GM12878 (cell line): ENCODE measurements at regions not wholly inside any gene's neighbourhood (a gene's known extent, or its start where the extent isn't known, plus 50 kb on each side); places are given as distances from the start of the nearest gene placed in this dataset.

Experiments used
- ATAC-seq: fragments of 200-7000 bp; cut with Tn5 transposase; 3 replicates; pipeline ENCODE4 v1.9.1; 2020; ENCODE audit warnings: mild to moderate bottlenecking, moderate library complexity
- BruUV-seq: library from RNA; stranded (reverse); fragments of 400-500 nt; replicated peaks from 2 replicates; lab custom pipeline; 2021; lab: Mats Ljungman, UMichigan
- CTCF ChIA-PET: fragments of 300-600 bp; sonication (Branson Sonifier 250); formaldehyde crosslinking; extraction: SDS; loops from one replicate; lab custom pipeline; 2021; ENCODE audit warnings: inconsistent platforms; lab: Yijun Ruan, JAX
- POLR2A ChIA-PET: fragments of 350-600 bp; formaldehyde crosslinking; extraction: SDS; loops from one replicate; lab custom pipeline; 2021; ENCODE audit warnings: inconsistent platforms; lab: Charles Lee
- RAD21 ChIA-PET: fragments of 300-600 bp; sonication (Branson Sonifier 250); formaldehyde crosslinking; loops from one replicate; lab custom pipeline; 2023; ENCODE audit warnings: antibody characterized with exemption; ENCODE audit not compliant: unreplicated experiment; lab: Charles Lee
- SMC1A ChIA-PET: fragments of 300-600 bp; sonication (Branson Sonifier 250); formaldehyde crosslinking; loops from one replicate; lab custom pipeline; 2023; ENCODE audit not compliant: unreplicated experiment, uncharacterized antibody; lab: Charles Lee
- DNase-seq: peaks from one replicate; pipeline ENCODE4 v3.0.0-alpha.2; 2011; ENCODE audit warnings: low read depth, low spot score
- FAIRE-seq: peaks from 3 replicates; lab custom pipeline; 2011; peaks lifted over from hg19 to GRCh38; lab: Jason Lieb, UNC
- H2AFZ ChIP-seq: 2 replicates; pipeline ENCODE4 v1.6.0; 2011; ENCODE audit warnings: low read depth, low read length, control low read depth; ENCODE audit not compliant: control insufficient read depth
- H3K27ac ChIP-seq: 2 replicates; pipeline ENCODE4 v1.5.1; 2011; ENCODE audit warnings: control low read depth; ENCODE audit not compliant: control insufficient read depth, insufficient read depth
- H3K27me3 ChIP-seq, 2 experiments: replicated peaks in 1 of 2; 2 replicates each; pipeline versions ENCODE4 v1.6.0 to v1.6.1; 2011; ENCODE audit warnings: low read length in 1 of 2; ENCODE audit not compliant: control insufficient read depth in 2 of 2, insufficient read depth in 2 of 2
- H3K36me3 ChIP-seq, 2 experiments: 2 replicates each; pipeline ENCODE4 v1.5.1; 2011; ENCODE audit warnings: low read length in 1 of 2; ENCODE audit not compliant: control insufficient read depth in 2 of 2, insufficient read depth in 2 of 2
- H3K4me1 ChIP-seq: 2 replicates; pipeline ENCODE4 v1.6.1; 2011; ENCODE audit warnings: mild to moderate bottlenecking, low read length, moderate library complexity, mixed read lengths; ENCODE audit not compliant: control insufficient read depth, insufficient read depth
- H3K4me2 ChIP-seq: 2 replicates; pipeline ENCODE4 v1.6.0; 2011; ENCODE audit warnings: control low read depth; ENCODE audit not compliant: control insufficient read depth, insufficient read depth
- H3K4me3 ChIP-seq: fragments of 200-600 bp; sonication (generic); 2 replicates; pipeline ENCODE4 v1.5.1; 2016
- H3K79me2 ChIP-seq: 2 replicates; pipeline ENCODE4 v1.6.0; 2011; ENCODE audit warnings: low read length; ENCODE audit not compliant: control insufficient read depth, insufficient read depth
- H3K9ac ChIP-seq: 2 replicates; pipeline ENCODE4 v1.8.0; 2011; ENCODE audit warnings: low read length, control low read depth, mixed read lengths; ENCODE audit not compliant: control insufficient read depth, insufficient read depth
- H3K9me3 ChIP-seq: replicated peaks from 3 replicates; pipeline ENCODE4 v1.5.1; 2011; ENCODE audit warnings: mild to moderate bottlenecking, low read length; ENCODE audit not compliant: control insufficient read depth, insufficient read depth
- H4K20me1 ChIP-seq: 2 replicates; pipeline ENCODE4 v1.6.0; 2011; ENCODE audit not compliant: control insufficient read depth, insufficient read depth
- RELA ChIP-seq: fragments of 450-650 bp; IDR thresholded peaks from 2 replicates; pipeline ENCODE4 v1.8.0; 2014; ENCODE audit warnings: borderline replicate concordance; ENCODE audit not compliant: partially characterized antibody
- WGBS: methylation state at CpG from one replicate; pipeline ENCODE4 v1.1.6; 2016; ENCODE audit warnings: low lambda C conversion rate; ENCODE audit not compliant: insufficient replicate concordance, insufficient coverage; ENCODE audit errors: missing lambda C conversion rate; 5-methylcytosine and 5-hydroxymethylcytosine counted together
- in situ Hi-C: fragments of 300-500 bp; cut with MboI; formaldehyde crosslinking; loops from 9 replicates; pipeline ENCODE4 v1.14.3; 2018; ENCODE audit warnings: mixed read lengths
- intact Hi-C: fragments of 100-400 bp; cut with micrococcal nuclease; formaldehyde crosslinking; loops from one replicate; pipeline ENCODE4 v1.14.2; 2022; ENCODE audit not compliant: unreplicated experiment
- TF ChIP-seq, protein P1 (sequence below): fragments of 450-650 bp; IDR thresholded peaks from 2 replicates; pipeline ENCODE4 v1.6.1; 2016; ENCODE audit warnings: mild to moderate bottlenecking, moderate library complexity, borderline replicate concordance
- TF ChIP-seq, protein P2 (sequence below): IDR thresholded peaks from 2 replicates; pipeline ENCODE4 v1.6.1; 2011; ENCODE audit warnings: low read depth, mild to moderate bottlenecking, low read length, moderate library complexity, borderline replicate concordance; ENCODE audit errors: extremely low read depth
- TF ChIP-seq, protein P3 (sequence below): fragments of 450-650 bp; IDR thresholded peaks from 2 replicates; pipeline ENCODE4 v1.6.1; 2017; ENCODE audit warnings: antibody characterized with exemption, mild to moderate bottlenecking, moderate library complexity

DNA sequence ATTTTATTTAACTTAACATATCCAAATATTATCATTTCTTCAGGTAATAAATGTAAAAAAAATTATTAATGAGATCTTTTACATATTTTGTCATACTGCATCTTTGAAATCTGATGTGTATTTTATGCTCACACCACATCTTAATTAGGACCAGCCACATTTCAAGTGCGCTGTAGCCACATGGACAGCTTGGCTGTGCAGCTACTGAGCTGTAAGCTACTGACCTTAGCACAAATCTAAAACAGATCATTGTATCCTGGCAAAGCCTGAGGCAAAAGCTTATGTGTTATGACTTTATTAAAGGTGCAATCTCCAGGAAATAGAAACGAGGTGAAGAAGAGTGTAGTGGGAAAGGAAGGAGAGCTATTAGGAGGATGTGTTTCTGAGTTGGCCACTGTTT lies 126.7 kb upstream of the UBE2E2 start (continued):
- TF ChIP-seq, protein P1, sequence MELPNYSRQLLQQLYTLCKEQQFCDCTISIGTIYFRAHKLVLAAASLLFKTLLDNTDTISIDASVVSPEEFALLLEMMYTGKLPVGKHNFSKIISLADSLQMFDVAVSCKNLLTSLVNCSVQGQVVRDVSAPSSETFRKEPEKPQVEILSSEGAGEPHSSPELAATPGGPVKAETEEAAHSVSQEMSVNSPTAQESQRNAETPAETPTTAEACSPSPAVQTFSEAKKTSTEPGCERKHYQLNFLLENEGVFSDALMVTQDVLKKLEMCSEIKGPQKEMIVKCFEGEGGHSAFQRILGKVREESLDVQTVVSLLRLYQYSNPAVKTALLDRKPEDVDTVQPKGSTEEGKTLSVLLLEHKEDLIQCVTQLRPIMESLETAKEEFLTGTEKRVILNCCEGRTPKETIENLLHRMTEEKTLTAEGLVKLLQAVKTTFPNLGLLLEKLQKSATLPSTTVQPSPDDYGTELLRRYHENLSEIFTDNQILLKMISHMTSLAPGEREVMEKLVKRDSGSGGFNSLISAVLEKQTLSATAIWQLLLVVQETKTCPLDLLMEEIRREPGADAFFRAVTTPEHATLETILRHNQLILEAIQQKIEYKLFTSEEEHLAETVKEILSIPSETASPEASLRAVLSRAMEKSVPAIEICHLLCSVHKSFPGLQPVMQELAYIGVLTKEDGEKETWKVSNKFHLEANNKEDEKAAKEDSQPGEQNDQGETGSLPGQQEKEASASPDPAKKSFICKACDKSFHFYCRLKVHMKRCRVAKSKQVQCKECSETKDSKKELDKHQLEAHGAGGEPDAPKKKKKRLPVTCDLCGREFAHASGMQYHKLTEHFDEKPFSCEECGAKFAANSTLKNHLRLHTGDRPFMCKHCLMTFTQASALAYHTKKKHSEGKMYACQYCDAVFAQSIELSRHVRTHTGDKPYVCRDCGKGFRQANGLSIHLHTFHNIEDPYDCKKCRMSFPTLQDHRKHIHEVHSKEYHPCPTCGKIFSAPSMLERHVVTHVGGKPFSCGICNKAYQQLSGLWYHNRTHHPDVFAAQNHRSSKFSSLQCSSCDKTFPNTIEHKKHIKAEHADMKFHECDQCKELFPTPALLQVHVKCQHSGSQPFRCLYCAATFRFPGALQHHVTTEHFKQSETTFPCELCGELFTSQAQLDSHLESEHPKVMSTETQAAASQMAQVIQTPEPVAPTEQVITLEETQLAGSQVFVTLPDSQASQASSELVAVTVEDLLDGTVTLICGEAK = no peak

DNA sequence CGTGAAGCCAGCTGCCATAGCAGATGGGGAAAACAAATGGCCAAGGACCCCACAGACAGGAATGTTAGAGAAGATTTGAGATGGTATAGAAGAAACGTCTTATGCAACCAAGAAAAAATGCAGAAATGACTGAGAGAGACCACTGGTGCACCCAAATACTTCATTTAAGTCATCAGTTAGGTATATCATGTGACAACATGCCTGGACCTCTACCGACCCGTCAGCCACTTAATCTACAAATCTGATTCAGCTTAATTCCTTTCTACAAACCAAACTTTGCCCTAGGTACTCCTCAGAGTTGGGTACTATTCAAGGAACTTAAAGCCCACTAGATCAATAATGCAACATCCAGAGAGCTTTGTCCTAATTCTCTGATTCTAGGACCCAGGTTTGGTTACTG lies 126.0 kb upstream of the UBE2E2 start:
- 50% methylated on average over 4 of the region's 4 CpGs for WGBS
- no peak overlapping the region for H3K4me2 ChIP-seq
- no peaks in the 10 kb centered on the region for H3K27me3 ChIP-seq
- H3K9me3 ChIP-seq = no peaks in the 10 kb centered on the region
- peaks cover 5% of the 10 kb centered on the region for H3K4me1 ChIP-seq
- FAIRE-seq (no peak), ATAC-seq (no peak), DNase-seq (no peak)
- in situ Hi-C loops (no loop called here), intact Hi-C loops (no loop called here)
- H3K9ac ChIP-seq = no peak overlapping the region
- RAD21 ChIA-PET = no interaction called here
- no peaks in the 10 kb centered on the region for H3K79me2 ChIP-seq
- SMC1A ChIA-PET = interaction anchor here (1.2 to 1.7 kb wide), 3 partner anchors 9 to 131 kb away, joined by 3 to 4 read pairs (median 4); no protein-coding TSS in a partner anchor
- no peaks in the 10 kb centered on the region for H4K20me1 ChIP-seq
- CTCF ChIA-PET = interaction anchor here (1.2 kb wide), 1 partner anchor 22 kb away, joined by 3 read pairs; no protein-coding TSS in a partner anchor
- no peak overlapping the region for H2AFZ ChIP-seq
- no peak overlapping the region for H3K4me3 ChIP-seq
- no peak overlapping the region for H3K27ac ChIP-seq
- no peaks in the 10 kb centered on the region for H3K36me3 ChIP-seq
- POLR2A ChIA-PET = no interaction called here
- TF ChIP-seq, protein P2, sequence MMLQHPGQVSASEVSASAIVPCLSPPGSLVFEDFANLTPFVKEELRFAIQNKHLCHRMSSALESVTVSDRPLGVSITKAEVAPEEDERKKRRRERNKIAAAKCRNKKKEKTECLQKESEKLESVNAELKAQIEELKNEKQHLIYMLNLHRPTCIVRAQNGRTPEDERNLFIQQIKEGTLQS = no peak
- TF ChIP-seq RELA = no peak
- TF ChIP-seq, protein P3, sequence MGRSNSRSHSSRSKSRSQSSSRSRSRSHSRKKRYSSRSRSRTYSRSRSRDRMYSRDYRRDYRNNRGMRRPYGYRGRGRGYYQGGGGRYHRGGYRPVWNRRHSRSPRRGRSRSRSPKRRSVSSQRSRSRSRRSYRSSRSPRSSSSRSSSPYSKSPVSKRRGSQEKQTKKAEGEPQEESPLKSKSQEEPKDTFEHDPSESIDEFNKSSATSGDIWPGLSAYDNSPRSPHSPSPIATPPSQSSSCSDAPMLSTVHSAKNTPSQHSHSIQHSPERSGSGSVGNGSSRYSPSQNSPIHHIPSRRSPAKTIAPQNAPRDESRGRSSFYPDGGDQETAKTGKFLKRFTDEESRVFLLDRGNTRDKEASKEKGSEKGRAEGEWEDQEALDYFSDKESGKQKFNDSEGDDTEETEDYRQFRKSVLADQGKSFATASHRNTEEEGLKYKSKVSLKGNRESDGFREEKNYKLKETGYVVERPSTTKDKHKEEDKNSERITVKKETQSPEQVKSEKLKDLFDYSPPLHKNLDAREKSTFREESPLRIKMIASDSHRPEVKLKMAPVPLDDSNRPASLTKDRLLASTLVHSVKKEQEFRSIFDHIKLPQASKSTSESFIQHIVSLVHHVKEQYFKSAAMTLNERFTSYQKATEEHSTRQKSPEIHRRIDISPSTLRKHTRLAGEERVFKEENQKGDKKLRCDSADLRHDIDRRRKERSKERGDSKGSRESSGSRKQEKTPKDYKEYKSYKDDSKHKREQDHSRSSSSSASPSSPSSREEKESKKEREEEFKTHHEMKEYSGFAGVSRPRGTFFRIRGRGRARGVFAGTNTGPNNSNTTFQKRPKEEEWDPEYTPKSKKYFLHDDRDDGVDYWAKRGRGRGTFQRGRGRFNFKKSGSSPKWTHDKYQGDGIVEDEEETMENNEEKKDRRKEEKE = no peak
- BruUV-seq = no TSS peak
